Neural progenitor cell (in vitro differentiated cells): ENCODE measurements at regions not wholly inside any gene's neighbourhood (a gene's known extent, or its start where the extent isn't known, plus 50 kb on each side); places are given as distances from the start of the nearest gene placed in this dataset.

Source experiments
- DNase-seq: peaks from one replicate; pipeline ENCODE4 v3.0.0-alpha.2; 2016; ENCODE audit warnings: low spot score
- H2AFZ ChIP-seq: fragments of 200-600 bp; sonication (generic); replicated peaks from 2 replicates; pipeline ENCODE4 v1.6.1; 2016; ENCODE audit warnings: antibody characterized with exemption
- H3F3A ChIP-seq: fragments of 200-600 bp; sonication (generic); 2 replicates; pipeline ENCODE4 v1.6.1; 2016; ENCODE audit warnings: antibody characterized with exemption, low read depth
- H3K27ac ChIP-seq: fragments of 200-600 bp; sonication (generic); 2 replicates; pipeline ENCODE4 v1.5.1; 2016; ENCODE audit warnings: mild to moderate bottlenecking
- H3K27me3 ChIP-seq: fragments of 200-600 bp; sonication (generic); 2 replicates; pipeline ENCODE4 v1.6.1; 2016; ENCODE audit warnings: mild to moderate bottlenecking, moderate library complexity
- H3K36me3 ChIP-seq: fragments of 200-600 bp; sonication (generic); 2 replicates; pipeline ENCODE4 v1.5.1; 2016
- H3K4me1 ChIP-seq: fragments of 200-600 bp; sonication (generic); 2 replicates; pipeline ENCODE4 v1.6.1; 2016; ENCODE audit warnings: mixed run types
- H3K4me2 ChIP-seq: fragments of 200-600 bp; sonication (generic); 2 replicates; pipeline ENCODE4 v1.6.1; 2016
- H3K4me3 ChIP-seq: fragments of 200-600 bp; sonication (generic); 2 replicates; pipeline ENCODE4 v1.5.1; 2016
- H3K79me2 ChIP-seq: fragments of 200-600 bp; sonication (generic); 2 replicates; pipeline ENCODE4 v1.6.1; 2016; ENCODE audit warnings: low read depth
- H3K9ac ChIP-seq: fragments of 200-600 bp; sonication (generic); 2 replicates; pipeline ENCODE4 v1.6.1; 2016
- H3K9me3 ChIP-seq: fragments of 200-600 bp; sonication (generic); 2 replicates; pipeline ENCODE4 v1.5.1; 2016; ENCODE audit warnings: low read depth
- H4K20me1 ChIP-seq: fragments of 200-600 bp; sonication (generic); 2 replicates; pipeline ENCODE4 v1.6.1; 2016; ENCODE audit warnings: low read depth
- H3K27ac Mint-ChIP-seq: 3 replicates; pipeline ENCODE4 v1.8.0; 2021; ENCODE audit warnings: mixed read lengths
- H3K27me3 Mint-ChIP-seq: 2 replicates; pipeline ENCODE4 v1.8.0; 2022; ENCODE audit warnings: low read depth, mild to moderate bottlenecking, inconsistent platforms, moderate library complexity, mixed read lengths; ENCODE audit not compliant: insufficient read depth
- H3K36me3 Mint-ChIP-seq: 3 replicates; pipeline ENCODE4 v1.8.0; 2021; ENCODE audit warnings: mixed read lengths
- H3K4me1 Mint-ChIP-seq: 3 replicates; pipeline ENCODE4 v1.8.0; 2021; ENCODE audit warnings: mixed read lengths
- H3K4me3 Mint-ChIP-seq: 3 replicates; pipeline ENCODE4 v1.8.0; 2021; ENCODE audit warnings: mild to moderate bottlenecking, moderate library complexity, mixed read lengths
- H3K9me3 Mint-ChIP-seq: 3 replicates; pipeline ENCODE4 v1.8.0; 2020; ENCODE audit warnings: mixed read lengths
- EZH2 ChIP-seq: fragments of 200-600 bp; sonication (generic); IDR thresholded peaks from 2 replicates; pipeline ENCODE4 v1.6.1; 2017; ENCODE audit warnings: antibody characterized with exemption, mild to moderate bottlenecking, moderate library complexity
- EZH2phosphoT487 ChIP-seq: fragments of 200-600 bp; sonication (generic); IDR thresholded peaks from 2 replicates; pipeline ENCODE4 v1.6.1; 2017; ENCODE audit warnings: antibody characterized with exemption
- TF ChIP-seq, protein P1 (sequence below): fragments of 200-600 bp; sonication (generic); IDR thresholded peaks from 2 replicates; pipeline ENCODE4 v1.5.1; 2017; ENCODE audit warnings: antibody characterized with exemption, mild to moderate bottlenecking

GRCh38 chr9:103615994-103616393 is 478.1 kb upstream of the SMC2 start:
- Mint-ChIP-seq H3K36me3 (no peaks in the 10 kb centered on the region), H3K4me3 (no peak overlapping the region), H3K27me3 (no peaks in the 10 kb centered on the region), H3K9me3 (peaks cover 7% of the 10 kb centered on the region), H3K27ac (no peak overlapping the region), H3K4me1 (no peaks in the 10 kb centered on the region)
- no peaks in the 10 kb centered on the region for H3K79me2 ChIP-seq
- no peak for DNase-seq
- H2AFZ ChIP-seq = no peak overlapping the region
- no peaks in the 10 kb centered on the region for H3K4me1 ChIP-seq
- no peak overlapping the region for H3K9ac ChIP-seq
- H3K4me3 ChIP-seq = no peak overlapping the region
- peaks cover 2% of the 10 kb centered on the region for H3K36me3 ChIP-seq
- no peaks in the 10 kb centered on the region for H3K27me3 ChIP-seq
- no peaks in the 10 kb centered on the region for H3F3A ChIP-seq
- H3K27ac ChIP-seq = no peak overlapping the region
- peaks cover 7% of the 10 kb centered on the region for H3K9me3 ChIP-seq
- TF ChIP-seq, protein P1, sequence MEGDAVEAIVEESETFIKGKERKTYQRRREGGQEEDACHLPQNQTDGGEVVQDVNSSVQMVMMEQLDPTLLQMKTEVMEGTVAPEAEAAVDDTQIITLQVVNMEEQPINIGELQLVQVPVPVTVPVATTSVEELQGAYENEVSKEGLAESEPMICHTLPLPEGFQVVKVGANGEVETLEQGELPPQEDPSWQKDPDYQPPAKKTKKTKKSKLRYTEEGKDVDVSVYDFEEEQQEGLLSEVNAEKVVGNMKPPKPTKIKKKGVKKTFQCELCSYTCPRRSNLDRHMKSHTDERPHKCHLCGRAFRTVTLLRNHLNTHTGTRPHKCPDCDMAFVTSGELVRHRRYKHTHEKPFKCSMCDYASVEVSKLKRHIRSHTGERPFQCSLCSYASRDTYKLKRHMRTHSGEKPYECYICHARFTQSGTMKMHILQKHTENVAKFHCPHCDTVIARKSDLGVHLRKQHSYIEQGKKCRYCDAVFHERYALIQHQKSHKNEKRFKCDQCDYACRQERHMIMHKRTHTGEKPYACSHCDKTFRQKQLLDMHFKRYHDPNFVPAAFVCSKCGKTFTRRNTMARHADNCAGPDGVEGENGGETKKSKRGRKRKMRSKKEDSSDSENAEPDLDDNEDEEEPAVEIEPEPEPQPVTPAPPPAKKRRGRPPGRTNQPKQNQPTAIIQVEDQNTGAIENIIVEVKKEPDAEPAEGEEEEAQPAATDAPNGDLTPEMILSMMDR = no peak
- no peaks in the 10 kb centered on the region for H4K20me1 ChIP-seq
- H3K4me2 ChIP-seq = no peak overlapping the region

GRCh38 chr9:103617046-103617445 is 477.1 kb upstream of the SMC2 start:
- no peaks in the 10 kb centered on the region for H3K27me3 Mint-ChIP-seq
- no peaks in the 10 kb centered on the region for H3K27me3 ChIP-seq
- no peak overlapping the region for H3K4me3 ChIP-seq
- peaks cover 7% of the 10 kb centered on the region for H3K9me3 Mint-ChIP-seq
- H3K9ac ChIP-seq = no peak overlapping the region
- H3K27ac Mint-ChIP-seq = no peak overlapping the region
- peaks cover 4% of the 10 kb centered on the region for H3K36me3 ChIP-seq
- no peak overlapping the region for H2AFZ ChIP-seq
- no peaks in the 10 kb centered on the region for H3F3A ChIP-seq
- no peak overlapping the region for H3K4me3 Mint-ChIP-seq
- no peaks in the 10 kb centered on the region for H3K4me1 Mint-ChIP-seq
- no peaks in the 10 kb centered on the region for H4K20me1 ChIP-seq
- H3K9me3 ChIP-seq = peaks cover 7% of the 10 kb centered on the region
- H3K4me2 ChIP-seq = no peak overlapping the region
- TF ChIP-seq EZH2 = no peak
- no peak for TF ChIP-seq EZH2phosphoT487
- TF ChIP-seq, protein P1 = no peak
- no peaks in the 10 kb centered on the region for H3K79me2 ChIP-seq
- no peaks in the 10 kb centered on the region for H3K4me1 ChIP-seq
- H3K36me3 Mint-ChIP-seq = no peaks in the 10 kb centered on the region
- H3K27ac ChIP-seq = no peak overlapping the region
- DNase-seq = no peak

- Histone ChIP-seq H3K36me3 (peaks cover 4% of the 10 kb centered on the region), H3K9ac (no peak overlapping the region), H3K4me2 (no peak overlapping the region), H3K27ac (no peak overlapping the region), H3K9me3 (peaks cover 3% of the 10 kb centered on the region), H3K4me3 (no peak overlapping the region), H3F3A (no peaks in the 10 kb centered on the region), H4K20me1 (no peaks in the 10 kb centered on the region), H2AFZ (no peak overlapping the region), H3K27me3 (no peaks in the 10 kb centered on the region), H3K79me2 (no peaks in the 10 kb centered on the region), H3K4me1 (no peaks in the 10 kb centered on the region)
- H3K9me3 Mint-ChIP-seq = no peaks in the 10 kb centered on the region
- H3K4me3 Mint-ChIP-seq = no peak overlapping the region
- H3K27me3 Mint-ChIP-seq = no peaks in the 10 kb centered on the region
- H3K27ac Mint-ChIP-seq = no peak overlapping the region
- H3K4me1 Mint-ChIP-seq = no peaks in the 10 kb centered on the region
- no peak for DNase-seq
- TF ChIP-seq, protein P1 = no peak
- no peak for TF ChIP-seq EZH2phosphoT487
- TF ChIP-seq EZH2 = no peak
- H3K36me3 Mint-ChIP-seq = no peaks in the 10 kb centered on the region
Measured at GRCh38 chr9:103625161-103625804, 468.8 kb upstream of the SMC2 start.
